ENCODE measurements at regions not wholly inside any gene's neighbourhood (a gene's known extent, or its start where the extent isn't known, plus 50 kb on each side); places are given as distances from the start of the nearest gene placed in this dataset.

GRCh38 chr15:70248116-70249025, 150.7 kb upstream of the TLE3 start:
- Mint-ChIP-seq H3K4me1 (ENCODE audit: low read depth, unreplicated experiment) (peaks cover 25% of the 10 kb centered on the region), H3K36me3 (ENCODE audit: unreplicated experiment) (no peaks in the 10 kb centered on the region), H3K9me3 (ENCODE audit: unreplicated experiment) (peaks cover 11% of the 10 kb centered on the region), H3K4me3 (ENCODE audit: unreplicated experiment) (no peak overlapping the region), H3K27ac (ENCODE audit: unreplicated experiment) (no peak overlapping the region), H3K27me3 (ENCODE audit: unreplicated experiment) (peaks cover 18% of the 10 kb centered on the region)
- no peak for DNase-seq
- no peak for TF ChIP-seq CTCF (IDR thresholded peaks at IDR 0.05; ENCODE audit: partially characterized antibody, unreplicated experiment)

GRCh38 chr15:70247281-70247680, 149.6 kb upstream of the TLE3 start:
- no peak overlapping the region for H3K4me3 Mint-ChIP-seq (ENCODE audit: unreplicated experiment)
- no peak for DNase-seq
- peaks cover 23% of the 10 kb centered on the region for H3K4me1 Mint-ChIP-seq (ENCODE audit: low read depth, unreplicated experiment)
- H3K36me3 Mint-ChIP-seq (ENCODE audit: unreplicated experiment): no peaks in the 10 kb centered on the region
- TF ChIP-seq CTCF (IDR thresholded peaks at IDR 0.05; ENCODE audit: partially characterized antibody, unreplicated experiment): no peak
- no peak overlapping the region for H3K27ac Mint-ChIP-seq (ENCODE audit: unreplicated experiment)
- peaks cover 11% of the 10 kb centered on the region for H3K9me3 Mint-ChIP-seq (ENCODE audit: unreplicated experiment)
- H3K27me3 Mint-ChIP-seq (ENCODE audit: unreplicated experiment): peaks cover 15% of the 10 kb centered on the region

GRCh38 chr15:70246623-70247220, 149.0 kb upstream of the TLE3 start:
- no peak overlapping the region for H3K27ac Mint-ChIP-seq (ENCODE audit: unreplicated experiment)
- no peak for TF ChIP-seq CTCF (IDR thresholded peaks at IDR 0.05; ENCODE audit: partially characterized antibody, unreplicated experiment)
- peaks cover 22% of the 10 kb centered on the region for H3K4me1 Mint-ChIP-seq (ENCODE audit: low read depth, unreplicated experiment)
- H3K9me3 Mint-ChIP-seq (ENCODE audit: unreplicated experiment): peaks cover 11% of the 10 kb centered on the region
- peaks cover 13% of the 10 kb centered on the region for H3K27me3 Mint-ChIP-seq (ENCODE audit: unreplicated experiment)
- H3K4me3 Mint-ChIP-seq (ENCODE audit: unreplicated experiment): no peak overlapping the region
- no peaks in the 10 kb centered on the region for H3K36me3 Mint-ChIP-seq (ENCODE audit: unreplicated experiment)
- DNase-seq: no peak

GRCh38 chr15:70245932-70246622, 148.4 kb upstream of the TLE3 start:
- Mint-ChIP-seq H3K27me3 (ENCODE audit: unreplicated experiment) (peaks cover 11% of the 10 kb centered on the region), H3K4me1 (ENCODE audit: low read depth, unreplicated experiment) (peaks cover 22% of the 10 kb centered on the region)
- DNase-seq: no peak

More at GRCh38 chr15:70245932-70246622, 148.4 kb upstream of the TLE3 start:
- no peaks in the 10 kb centered on the region for H3K36me3 Mint-ChIP-seq (ENCODE audit: unreplicated experiment)
- peaks cover 10% of the 10 kb centered on the region for H3K9me3 Mint-ChIP-seq (ENCODE audit: unreplicated experiment)
- H3K27ac Mint-ChIP-seq (ENCODE audit: unreplicated experiment): no peak overlapping the region
- no peak overlapping the region for H3K4me3 Mint-ChIP-seq (ENCODE audit: unreplicated experiment)
- TF ChIP-seq CTCF (IDR thresholded peaks at IDR 0.05; ENCODE audit: partially characterized antibody, unreplicated experiment): no peak
